ENCODE measurements at regions not wholly inside any gene's neighbourhood (a gene's known extent, or its start where the extent isn't known, plus 50 kb on each side); places are given as distances from the start of the nearest gene placed in this dataset.

GRCh38 chr3:161600173-161600572 lies 103.6 kb downstream of the OTOL1 start:
- Histone ChIP-seq H3K4me3 (no peak overlapping the region), H3K27ac (no peak overlapping the region), H3K36me3 (replicated peaks in 1 of 2) (no peaks in the 10 kb centered on the region), H3K9me3 (replicated peaks in 1 of 3) (no peaks in the 10 kb centered on the region), H3K4me1 (replicated peaks in 1 of 2) (no peaks in the 10 kb centered on the region), H3K27me3 (no peaks in the 10 kb centered on the region)
- intact Hi-C loops (cut with DNase I), result no loop called here
- DNase-seq, result no peak
- TF ChIP-seq CTCF (IDR thresholded peaks at IDR 0.05) (no peak), POLR2A (IDR thresholded peaks at IDR 0.05) (no peak)
- WGBS, 4 donors, result 68 to 95% (median 75%) methylated on average over 5 of the region's 5 CpGs

- WGBS, 4 donors, result 51 to 67% (median 61%) methylated on average over 1 of the region's 1 CpG
- H3K36me3 ChIP-seq (replicated peaks in 1 of 2), result no peaks in the 10 kb centered on the region
Observed at GRCh38 chr3:161602475-161602874, 105.9 kb downstream of the OTOL1 start.

GRCh38 chr3:161602918-161603317 lies 106.3 kb downstream of the OTOL1 start:
- Histone ChIP-seq H3K4me1 (replicated peaks in 1 of 2) (no peaks in the 10 kb centered on the region), H3K4me3 (no peak overlapping the region), H3K36me3 (replicated peaks in 1 of 2) (no peaks in the 10 kb centered on the region), H3K9me3 (replicated peaks in 1 of 3) (no peaks in the 10 kb centered on the region), H3K27me3 (no peaks in the 10 kb centered on the region), H3K27ac (no peak overlapping the region)
- intact Hi-C loops (cut with DNase I), result no loop called here
- TF ChIP-seq POLR2A (IDR thresholded peaks at IDR 0.05) (no peak), CTCF (IDR thresholded peaks at IDR 0.05) (no peak)
- no peak for DNase-seq

More at GRCh38 chr3:161602475-161602874, 105.9 kb downstream of the OTOL1 start:
- no peaks in the 10 kb centered on the region for H3K27me3 ChIP-seq
- H3K27ac ChIP-seq, result no peak overlapping the region
- no peaks in the 10 kb centered on the region for H3K9me3 ChIP-seq (replicated peaks in 1 of 3)
- no peak overlapping the region for H3K4me3 ChIP-seq
- intact Hi-C loops (cut with DNase I), result no loop called here
- TF ChIP-seq POLR2A (IDR thresholded peaks at IDR 0.05), result no peak
- no peak for TF ChIP-seq CTCF (IDR thresholded peaks at IDR 0.05)
- no peak for DNase-seq
- H3K4me1 ChIP-seq (replicated peaks in 1 of 2), result no peaks in the 10 kb centered on the region

- Histone ChIP-seq H3K27ac (no peak overlapping the region), H3K9me3 (replicated peaks in 1 of 3) (no peaks in the 10 kb centered on the region)
Observed at GRCh38 chr3:161607056-161607455, 110.4 kb downstream of the OTOL1 start.

More at GRCh38 chr3:161607056-161607455, 110.4 kb downstream of the OTOL1 start:
- no peak for TF ChIP-seq CTCF (IDR thresholded peaks at IDR 0.05)
- no peak for TF ChIP-seq POLR2A (IDR thresholded peaks at IDR 0.05)
- Histone ChIP-seq H3K4me3 (no peak overlapping the region), H3K4me1 (replicated peaks in 1 of 2) (no peaks in the 10 kb centered on the region), H3K27me3 (no peaks in the 10 kb centered on the region), H3K36me3 (replicated peaks in 1 of 2) (no peaks in the 10 kb centered on the region)
- intact Hi-C loops (cut with DNase I), result no loop called here
- WGBS, 4 donors, result 38 to 64% (median 49%) methylated on average over 1 of the region's 1 CpG
- DNase-seq, result no peak
